OCI-LY7 (cell line): ENCODE measurements at regions not wholly inside any gene's neighbourhood (a gene's known extent, or its start where the extent isn't known, plus 50 kb on each side); places are given as distances from the start of the nearest gene placed in this dataset.

ENCODE experiments used
- CTCF ChIP-seq: fragments of 200-600 bp; sonication (generic); conservative IDR thresholded peaks from 2 replicates; pipeline ENCODE4 v1.5.1; 2014; ENCODE audit warnings: mild to moderate bottlenecking, antibody characterized with exemption, low read length, moderate library complexity, mixed read lengths
- EZH2phosphoT487 ChIP-seq: fragments of 200-600 bp; sonication (generic); IDR thresholded peaks from 2 replicates; pipeline ENCODE4 v1.6.1; 2018; ENCODE audit warnings: low read depth, borderline replicate concordance, mild to moderate bottlenecking, mixed run types, antibody characterized with exemption, low read length, moderate library complexity, mixed read lengths

- no peak for TF ChIP-seq CTCF
- TF ChIP-seq EZH2phosphoT487 = no peak
Observed at GRCh38 chr11:134591338-134591737, 179.3 kb upstream of the B3GAT1 start.
